Vagina (tissue), 2 donors: ENCODE measurements at regions not wholly inside any gene's neighbourhood (a gene's known extent, or its start where the extent isn't known, plus 50 kb on each side); places are given as distances from the start of the nearest gene placed in this dataset.

Source experiments
- DNase-seq, 2 donors: peaks; one replicate each; pipeline ENCODE4 v3.0.0-alpha.2; 2017; ENCODE audit errors: extremely low spot score in 2 of 2
- H3K27ac ChIP-seq: fragments of 200-600 bp; sonication (generic); one replicate; pipeline ENCODE4 v1.5.1; 2019
- H3K27me3 ChIP-seq: fragments of 200-600 bp; sonication (generic); one replicate; pipeline ENCODE4 v1.5.1; 2019
- H3K36me3 ChIP-seq, 2 donors: fragments of 200-600 bp; sonication (generic); one replicate each; pipeline ENCODE4 v1.5.1; 2017 to 2019
- H3K4me1 ChIP-seq: fragments of 200-600 bp; sonication (generic); one replicate; pipeline ENCODE4 v1.5.1; 2019
- H3K4me3 ChIP-seq, 2 donors: fragments of 200-600 bp; sonication (generic); 1 replicate in 1 of 2; 2 replicates in 1 of 2; pipeline ENCODE4 v1.5.1; 2016 to 2019
- H3K9me3 ChIP-seq: fragments of 200-600 bp; sonication (generic); one replicate; pipeline ENCODE4 v1.5.1; 2019
- CTCF ChIP-seq, 3 experiments: fragments of 450-650 bp in 2 of 3; fragments of 200-600 bp in 1 of 3; sonication (generic) in 1 of 3; IDR thresholded peaks; one replicate each; pipeline ENCODE4 v1.5.1; 2017 to 2019; ENCODE audit warnings: antibody characterized with exemption in 3 of 3, mild to moderate bottlenecking in 2 of 3, moderate library complexity in 2 of 3
- POLR2A ChIP-seq, 2 donors: fragments of 450-650 bp; IDR thresholded peaks; one replicate each; pipeline ENCODE4 v1.6.1; 2017; ENCODE audit warnings: antibody characterized with exemption in 2 of 2, mild to moderate bottlenecking in 2 of 2, moderate library complexity in 2 of 2
- POLR2AphosphoS5 ChIP-seq, 2 donors: sonication (generic); formaldehyde crosslinking; IDR thresholded peaks; one replicate each; pipeline ENCODE4 v1.9.0; 2017; ENCODE audit warnings: antibody characterized with exemption in 2 of 2, mild to moderate bottlenecking in 2 of 2, low read depth in 1 of 2; ENCODE audit not compliant: insufficient read depth in 1 of 2
- intact Hi-C: fragments of 100-400 bp; cut with DNase I; formaldehyde crosslinking; loops from one replicate; pipeline ENCODE4 v1.15.1; 2023

- no peak overlapping the region for H3K27ac ChIP-seq
- no peaks in the 10 kb centered on the region for H3K36me3 ChIP-seq
- no peak for TF ChIP-seq POLR2A (IDR thresholded peaks at IDR 0.05)
- no peak for TF ChIP-seq CTCF (IDR thresholded peaks at IDR 0.05)
- TF ChIP-seq POLR2AphosphoS5 (IDR thresholded peaks at IDR 0.05; ENCODE audit: insufficient read depth in 1 of 2, low read depth in 1 of 2): no peak
- H3K4me1 ChIP-seq: no peaks in the 10 kb centered on the region
- intact Hi-C loops: no loop called here
- H3K27me3 ChIP-seq: no peaks in the 10 kb centered on the region
- no peak overlapping the region for H3K4me3 ChIP-seq
- no peaks in the 10 kb centered on the region for H3K9me3 ChIP-seq
- no peak for DNase-seq
Observed at GRCh38 chr10:78155722-78156121, 122.1 kb downstream of the RPS24 start.

- no peak overlapping the region for H3K4me3 ChIP-seq
- peaks cover 6% of the 10 kb centered on the region for H3K4me1 ChIP-seq
- no peak for DNase-seq
- no peaks in the 10 kb centered on the region for H3K36me3 ChIP-seq
- H3K27me3 ChIP-seq: no peaks in the 10 kb centered on the region
- no peak overlapping the region for H3K27ac ChIP-seq
- no peaks in the 10 kb centered on the region for H3K9me3 ChIP-seq
- TF ChIP-seq POLR2AphosphoS5 (IDR thresholded peaks at IDR 0.05; ENCODE audit: insufficient read depth in 1 of 2, low read depth in 1 of 2) (no peak), CTCF (IDR thresholded peaks at IDR 0.05) (no peak), POLR2A (IDR thresholded peaks at IDR 0.05) (no peak)
- intact Hi-C loops: no loop called here
Observed at GRCh38 chr10:78160591-78160990, 126.9 kb downstream of the RPS24 start.

GRCh38 chr10:78162853-78163252 is 129.2 kb downstream of the RPS24 start:
- Histone ChIP-seq H3K36me3 (no peaks in the 10 kb centered on the region), H3K4me3 (no peak overlapping the region)

GRCh38 chr10:78164702-78165101 is 131.0 kb downstream of the RPS24 start:
- Histone ChIP-seq H3K4me3 (no peak overlapping the region), H3K4me1 (peaks cover 6% of the 10 kb centered on the region), H3K27me3 (no peaks in the 10 kb centered on the region), H3K27ac (no peak overlapping the region), H3K36me3 (no peaks in the 10 kb centered on the region), H3K9me3 (no peaks in the 10 kb centered on the region)
- intact Hi-C loops: no loop called here
- no peak for DNase-seq
- no peak for TF ChIP-seq POLR2AphosphoS5 (IDR thresholded peaks at IDR 0.05; ENCODE audit: insufficient read depth in 1 of 2, low read depth in 1 of 2)
- TF ChIP-seq CTCF (IDR thresholded peaks at IDR 0.05): no peak
- TF ChIP-seq POLR2A (IDR thresholded peaks at IDR 0.05): no peak

More at GRCh38 chr10:78162853-78163252, 129.2 kb downstream of the RPS24 start:
- Histone ChIP-seq H3K27ac (no peak overlapping the region), H3K9me3 (no peaks in the 10 kb centered on the region), H3K4me1 (peaks cover 6% of the 10 kb centered on the region), H3K27me3 (no peaks in the 10 kb centered on the region)
- intact Hi-C loops: no loop called here
- TF ChIP-seq POLR2A (IDR thresholded peaks at IDR 0.05) (no peak), CTCF (IDR thresholded peaks at IDR 0.05) (no peak), POLR2AphosphoS5 (IDR thresholded peaks at IDR 0.05; ENCODE audit: insufficient read depth in 1 of 2, low read depth in 1 of 2) (no peak)
- no peak for DNase-seq

GRCh38 chr10:78165172-78165571 is 131.5 kb downstream of the RPS24 start:
- Histone ChIP-seq H3K4me1 (peaks cover 6% of the 10 kb centered on the region), H3K27ac (no peak overlapping the region), H3K4me3 (no peak overlapping the region), H3K36me3 (no peaks in the 10 kb centered on the region), H3K27me3 (no peaks in the 10 kb centered on the region), H3K9me3 (no peaks in the 10 kb centered on the region)
- TF ChIP-seq POLR2AphosphoS5 (IDR thresholded peaks at IDR 0.05; ENCODE audit: insufficient read depth in 1 of 2, low read depth in 1 of 2) (no peak), CTCF (IDR thresholded peaks at IDR 0.05) (no peak), POLR2A (IDR thresholded peaks at IDR 0.05) (no peak)
- intact Hi-C loops: no loop called here
- no peak for DNase-seq
